ENCODE measurements at regions not wholly inside any gene's neighbourhood (a gene's known extent, or its start where the extent isn't known, plus 50 kb on each side); places are given as distances from the start of the nearest gene placed in this dataset.

- no TSS peak for BruUV-seq (replicated peaks)
- DNase-seq (no peak), ATAC-seq (no peak)
- ChIA-PET POLR2A (ENCODE audit: unreplicated experiment) (no interaction called here), CTCF (interaction anchor here (0.6 to 0.7 kb wide), 2 partner anchors 11 to 122 kb away, joined by 4 to 13 read pairs; no protein-coding TSS in a partner anchor)
- Histone ChIP-seq H3F3A (ENCODE audit: low read length, unreplicated experiment) (no peaks in the 10 kb centered on the region), H3K9ac (ENCODE audit: low read length) (no peak overlapping the region), H3K9me2 (replicated peaks; ENCODE audit: low read length) (no peaks in the 10 kb centered on the region), H3K27me3 (ENCODE audit: low read length) (no peaks in the 10 kb centered on the region), H3K4me2 (ENCODE audit: low read length) (no peak overlapping the region), H3K4me1 (ENCODE audit: insufficient read depth, low read length) (no peaks in the 10 kb centered on the region), H2AFZ (ENCODE audit: low read length) (no peak overlapping the region), H3K36me3 (ENCODE audit: low read depth, low read length) (no peaks in the 10 kb centered on the region), H3K27ac (ENCODE audit: low read length) (no peak overlapping the region), H3K4me3 (ENCODE audit: low read length) (no peak overlapping the region), H3K79me2 (ENCODE audit: low read length) (no peaks in the 10 kb centered on the region), H4K20me1 (ENCODE audit: low read length) (no peaks in the 10 kb centered on the region), H3K9me3 (ENCODE audit: low read length) (no peaks in the 10 kb centered on the region)
- intact Hi-C loops (cut with micrococcal nuclease) = no loop called here
- TF ChIP-seq EZH2phosphoT487 (IDR thresholded peaks at IDR 0.05; ENCODE audit: borderline replicate concordance, low read length) (no peak), EZH2 (IDR thresholded peaks at IDR 0.05; ENCODE audit: low read length, unreplicated experiment) (no peak), CTCF (conservative IDR thresholded peaks at IDR 0.05; ENCODE audit: low read depth, low read length) (no peak)
Observed at GRCh38 chr12:30144777-30145683, 361.3 kb upstream of the TMTC1 start.

- Histone ChIP-seq H3K4me2 (ENCODE audit: low read length) (no peak overlapping the region), H3K27ac (ENCODE audit: low read length) (no peak overlapping the region), H3K27me3 (ENCODE audit: low read length) (no peaks in the 10 kb centered on the region), H3K9ac (ENCODE audit: low read length) (no peak overlapping the region), H4K20me1 (ENCODE audit: low read length) (no peaks in the 10 kb centered on the region), H2AFZ (ENCODE audit: low read length) (no peak overlapping the region), H3K4me1 (ENCODE audit: insufficient read depth, low read length) (no peaks in the 10 kb centered on the region), H3K4me3 (ENCODE audit: low read length) (no peak overlapping the region), H3F3A (ENCODE audit: low read length, unreplicated experiment) (no peaks in the 10 kb centered on the region), H3K9me3 (ENCODE audit: low read length) (no peaks in the 10 kb centered on the region), H3K36me3 (ENCODE audit: low read depth, low read length) (no peaks in the 10 kb centered on the region), H3K9me2 (replicated peaks; ENCODE audit: low read length) (no peaks in the 10 kb centered on the region), H3K79me2 (ENCODE audit: low read length) (no peaks in the 10 kb centered on the region)
- DNase-seq (no peak), ATAC-seq (no peak)
- intact Hi-C loops (cut with micrococcal nuclease) = no loop called here
- ChIA-PET POLR2A (ENCODE audit: unreplicated experiment) (no interaction called here), CTCF (no interaction called here)
- no peak for TF ChIP-seq CTCF (conservative IDR thresholded peaks at IDR 0.05; ENCODE audit: low read depth, low read length)
- no TSS peak for BruUV-seq (replicated peaks)
Observed at GRCh38 chr12:30142301-30142700, 358.6 kb upstream of the TMTC1 start.

GRCh38 chr12:30138483-30138882 is 354.7 kb upstream of the TMTC1 start:
- POLR2A ChIA-PET (ENCODE audit: unreplicated experiment) = no interaction called here
- Histone ChIP-seq H3K4me2 (ENCODE audit: low read length) (no peak overlapping the region), H4K20me1 (ENCODE audit: low read length) (no peaks in the 10 kb centered on the region), H2AFZ (ENCODE audit: low read length) (no peak overlapping the region), H3K36me3 (ENCODE audit: low read depth, low read length) (no peaks in the 10 kb centered on the region), H3K9ac (ENCODE audit: low read length) (no peak overlapping the region), H3K9me2 (replicated peaks; ENCODE audit: low read length) (no peaks in the 10 kb centered on the region), H3K27me3 (ENCODE audit: low read length) (no peaks in the 10 kb centered on the region), H3K9me3 (ENCODE audit: low read length) (no peaks in the 10 kb centered on the region), H3K4me1 (ENCODE audit: insufficient read depth, low read length) (peaks cover 6% of the 10 kb centered on the region), H3K4me3 (ENCODE audit: low read length) (no peak overlapping the region), H3F3A (ENCODE audit: low read length, unreplicated experiment) (no peaks in the 10 kb centered on the region), H3K27ac (ENCODE audit: low read length) (no peak overlapping the region), H3K79me2 (ENCODE audit: low read length) (no peaks in the 10 kb centered on the region)
- ATAC-seq (no peak), DNase-seq (no peak)
- no peak for TF ChIP-seq EZH2 (IDR thresholded peaks at IDR 0.05; ENCODE audit: low read length, unreplicated experiment)
- TF ChIP-seq CTCF (conservative IDR thresholded peaks at IDR 0.05; ENCODE audit: low read depth, low read length) = no peak
- TF ChIP-seq EZH2phosphoT487 (IDR thresholded peaks at IDR 0.05; ENCODE audit: borderline replicate concordance, low read length) = no peak
- CTCF ChIA-PET = no interaction called here
- BruUV-seq (replicated peaks) = no TSS peak
- intact Hi-C loops (cut with micrococcal nuclease) = no loop called here
